ENCODE measurements at regions not wholly inside any gene's neighbourhood (a gene's known extent, or its start where the extent isn't known, plus 50 kb on each side); places are given as distances from the start of the nearest gene placed in this dataset.

- POLR2A ChIA-PET, result no interaction called here
- no peak for TF ChIP-seq PKNOX1 (IDR thresholded peaks at IDR 0.05)
- no peak for TF ChIP-seq FOXK2 (IDR thresholded peaks at IDR 0.05)
- no peak for TF ChIP-seq TARDBP (IDR thresholded peaks at IDR 0.05)
- no peak for TF ChIP-seq HDGF (IDR thresholded peaks at IDR 0.05; ENCODE audit: borderline replicate concordance)
- TF ChIP-seq FOXA1 (IDR thresholded peaks at IDR 0.05), result no peak
- no peak for TF ChIP-seq LEF1 (IDR thresholded peaks at IDR 0.05; ENCODE audit: borderline replicate concordance)
- no peak for TF ChIP-seq NFRKB (IDR thresholded peaks at IDR 0.05)
- no peak for TF ChIP-seq BHLHE40 (IDR thresholded peaks at IDR 0.05; ENCODE audit: borderline replicate concordance)
- no peak for TF ChIP-seq ARNT (IDR thresholded peaks at IDR 0.05)
- DNase-seq (ENCODE audit: extremely low spot score), result no peak
- CTCF ChIA-PET, result interaction anchor here (1.0 to 1.3 kb wide), 3 partner anchors 84 to 96 kb away, joined by 3 to 9 read pairs (median 5); no protein-coding TSS in a partner anchor
These were observed 194.4 kb upstream of the ANK2 start for GRCh38 chr4:112855058-112855457.

- ChIA-PET POLR2A (no interaction called here), CTCF (no interaction called here)
- TF ChIP-seq LEF1 (IDR thresholded peaks at IDR 0.05; ENCODE audit: borderline replicate concordance) (no peak), TARDBP (IDR thresholded peaks at IDR 0.05) (no peak), FOXK2 (IDR thresholded peaks at IDR 0.05) (no peak), FOXM1 (IDR thresholded peaks at IDR 0.05; ENCODE audit: borderline replicate concordance) (no peak), BHLHE40 (IDR thresholded peaks at IDR 0.05; ENCODE audit: borderline replicate concordance) (no peak), SUZ12 (IDR thresholded peaks at IDR 0.05) (no peak), CTBP1 (IDR thresholded peaks at IDR 0.05; ENCODE audit: borderline replicate concordance) (no peak), HDGF (IDR thresholded peaks at IDR 0.05; ENCODE audit: borderline replicate concordance) (no peak), NFRKB (IDR thresholded peaks at IDR 0.05) (no peak), ARNT (IDR thresholded peaks at IDR 0.05) (no peak), L3MBTL2 (conservative IDR thresholded peaks at IDR 0.05) (no peak), PKNOX1 (IDR thresholded peaks at IDR 0.05) (no peak), FOXA1 (IDR thresholded peaks at IDR 0.05) (no peak), ZNF384 (IDR thresholded peaks at IDR 0.05) (no peak), SP1 (IDR thresholded peaks at IDR 0.05) (no peak)
- no peak for DNase-seq (ENCODE audit: extremely low spot score)
These were observed 192.0 kb upstream of the ANK2 start for GRCh38 chr4:112857461-112857860.

GRCh38 chr4:112858751-112859150, 190.7 kb upstream of the ANK2 start:
- ChIA-PET POLR2A (no interaction called here), CTCF (no interaction called here)
- TF ChIP-seq PKNOX1 (IDR thresholded peaks at IDR 0.05) (no peak), BHLHE40 (IDR thresholded peaks at IDR 0.05; ENCODE audit: borderline replicate concordance) (no peak), NFRKB (IDR thresholded peaks at IDR 0.05) (no peak), LEF1 (IDR thresholded peaks at IDR 0.05; ENCODE audit: borderline replicate concordance) (no peak), SUZ12 (IDR thresholded peaks at IDR 0.05) (no peak), FOXM1 (IDR thresholded peaks at IDR 0.05; ENCODE audit: borderline replicate concordance) (no peak), ZNF384 (IDR thresholded peaks at IDR 0.05) (no peak), HDGF (IDR thresholded peaks at IDR 0.05; ENCODE audit: borderline replicate concordance) (no peak), FOXA1 (IDR thresholded peaks at IDR 0.05) (no peak), TARDBP (IDR thresholded peaks at IDR 0.05) (no peak), CTBP1 (IDR thresholded peaks at IDR 0.05; ENCODE audit: borderline replicate concordance) (no peak), ELF4 (IDR thresholded peaks at IDR 0.05) (no peak), FOXK2 (IDR thresholded peaks at IDR 0.05) (no peak)
- no peak for DNase-seq (ENCODE audit: extremely low spot score)

- POLR2A ChIA-PET, result no interaction called here
- CTCF ChIA-PET, result interaction anchor here (1.1 kb wide), 1 partner anchor 78 kb away, joined by 7 read pairs; no protein-coding TSS in a partner anchor
- TF ChIP-seq L3MBTL2 (conservative IDR thresholded peaks at IDR 0.05) (no peak), FOXK2 (IDR thresholded peaks at IDR 0.05) (no peak), CTBP1 (IDR thresholded peaks at IDR 0.05; ENCODE audit: borderline replicate concordance) (no peak), FOXM1 (IDR thresholded peaks at IDR 0.05; ENCODE audit: borderline replicate concordance) (no peak), ZNF384 (IDR thresholded peaks at IDR 0.05) (no peak), SUZ12 (IDR thresholded peaks at IDR 0.05) (no peak), ELF4 (IDR thresholded peaks at IDR 0.05) (no peak), BHLHE40 (IDR thresholded peaks at IDR 0.05; ENCODE audit: borderline replicate concordance) (no peak), HDGF (IDR thresholded peaks at IDR 0.05; ENCODE audit: borderline replicate concordance) (no peak), TARDBP (IDR thresholded peaks at IDR 0.05) (no peak), FOXA1 (IDR thresholded peaks at IDR 0.05) (no peak), ARNT (IDR thresholded peaks at IDR 0.05) (no peak), LEF1 (IDR thresholded peaks at IDR 0.05; ENCODE audit: borderline replicate concordance) (no peak), PKNOX1 (IDR thresholded peaks at IDR 0.05) (no peak), NFRKB (IDR thresholded peaks at IDR 0.05) (no peak), SP1 (IDR thresholded peaks at IDR 0.05) (no peak)
- DNase-seq (ENCODE audit: extremely low spot score), result no peak
These were observed 189.8 kb upstream of the ANK2 start for GRCh38 chr4:112859456-112860184.

Data from HEK293T (cell line).